Endothelial cell of umbilical vein (primary cell): ENCODE measurements at regions not wholly inside any gene's neighbourhood (a gene's known extent, or its start where the extent isn't known, plus 50 kb on each side); places are given as distances from the start of the nearest gene placed in this dataset.

Source experiments
- BruUV-seq: library from RNA; stranded (reverse); fragments of 400-500 nt; replicated peaks from 2 replicates; lab custom pipeline; 2021; lab: Mats Ljungman, UMichigan
- CTCF ChIA-PET: fragments of 300-600, 350-600 bp; sonication (Branson Sonifier 250); formaldehyde crosslinking; loops from one replicate; lab custom pipeline; 2021; ENCODE audit warnings: antibody characterized with exemption, inconsistent platforms; lab: Charles Lee
- POLR2A ChIA-PET: fragments of 300-600, 350-600 bp; sonication (Branson Sonifier 250); formaldehyde crosslinking; loops from one replicate; lab custom pipeline; 2021; ENCODE audit warnings: antibody characterized with exemption, inconsistent platforms; lab: Charles Lee
- DNase-seq: peaks from one replicate; pipeline ENCODE4 v3.0.0-alpha.2; 2011; ENCODE audit warnings: low read depth, low spot score
- FAIRE-seq: peaks from 2 replicates; lab custom pipeline; 2011; peaks lifted over from hg19 to GRCh38; lab: Jason Lieb, UNC
- H2AFZ ChIP-seq: 2 replicates; pipeline ENCODE4 v1.6.0; 2012; ENCODE audit warnings: low read depth, low read length, control low read depth, inconsistent platforms
- H3K27ac ChIP-seq: 2 replicates; pipeline ENCODE4 v1.5.1; 2011; ENCODE audit warnings: low read depth, mild to moderate bottlenecking, control low read depth, low read length, moderate library complexity; ENCODE audit not compliant: insufficient read depth
- H3K27me3 ChIP-seq, 2 experiments: 2 replicates each; pipeline versions ENCODE4 v1.6.0 to v1.6.1; 2011; ENCODE audit warnings: low read length in 2 of 2, mixed read lengths in 1 of 2; ENCODE audit not compliant: control insufficient read depth in 2 of 2, insufficient read depth in 2 of 2
- H3K36me3 ChIP-seq, 2 experiments: 2 replicates in 1 of 2; 3 replicates in 1 of 2; pipeline ENCODE4 v1.5.1; 2011; ENCODE audit warnings: low read length in 2 of 2, mild to moderate bottlenecking in 1 of 2, moderate library complexity in 1 of 2; ENCODE audit not compliant: control insufficient read depth in 2 of 2, insufficient read depth in 2 of 2; ENCODE audit errors: extremely low read depth in 1 of 2
- H3K4me1 ChIP-seq: 3 replicates; pipeline ENCODE4 v1.5.1; 2011; ENCODE audit warnings: mild to moderate bottlenecking, low read length; ENCODE audit not compliant: control insufficient read depth, insufficient read depth; ENCODE audit errors: extremely low read depth
- H3K4me2 ChIP-seq: 2 replicates; pipeline ENCODE4 v1.6.1; 2011; ENCODE audit warnings: low read length, control low read depth, mixed read lengths; ENCODE audit not compliant: insufficient read depth
- H3K4me3 ChIP-seq, 3 experiments: fragments of 200-600 bp in 1 of 3; sonication (generic), shearing (Covaris generic) in 1 of 3; replicated peaks in 1 of 3; 2 replicates each; pipeline ENCODE4 v1.5.1; 2011 to 2016; ENCODE audit warnings: control low read depth in 3 of 3, low read length in 3 of 3, mild to moderate bottlenecking in 2 of 3, inconsistent platforms in 1 of 3, low read depth in 1 of 3, moderate library complexity in 1 of 3; ENCODE audit not compliant: insufficient read depth in 1 of 3
- H3K79me2 ChIP-seq: 2 replicates; pipeline ENCODE4 v1.6.0; 2012; ENCODE audit warnings: low read length, inconsistent platforms; ENCODE audit not compliant: control insufficient read depth, insufficient read depth
- H3K9ac ChIP-seq: replicated peaks from 2 replicates; pipeline ENCODE3; 2011; ENCODE audit warnings: low read length, control low read depth; ENCODE audit not compliant: insufficient read depth; ENCODE audit errors: extremely low read depth
- H3K9me1 ChIP-seq: replicated peaks from 3 replicates; pipeline ENCODE4 v1.6.0; 2011; ENCODE audit warnings: mild to moderate bottlenecking, low read length; ENCODE audit not compliant: control insufficient read depth, insufficient read depth; ENCODE audit errors: extremely low read depth
- H3K9me3 ChIP-seq: replicated peaks from 2 replicates; pipeline ENCODE4 v1.5.1; 2012; ENCODE audit warnings: low read length, inconsistent platforms; ENCODE audit not compliant: control insufficient read depth, insufficient read depth
- H4K20me1 ChIP-seq: replicated peaks from 2 replicates; pipeline ENCODE3; 2011; ENCODE audit warnings: mild to moderate bottlenecking, low read length; ENCODE audit not compliant: control insufficient read depth, insufficient read depth; ENCODE audit errors: extremely low read depth
- EZH2 ChIP-seq: IDR thresholded peaks from 2 replicates; pipeline ENCODE4 v1.6.1; 2012; ENCODE audit warnings: borderline replicate concordance, low read depth, mild to moderate bottlenecking, moderate library complexity, low read length, inconsistent platforms; ENCODE audit not compliant: severe bottlenecking
- FOS ChIP-seq: IDR thresholded peaks from 2 replicates; pipeline ENCODE4 v1.6.1; 2011; ENCODE audit warnings: mild to moderate bottlenecking, low read length, moderate library complexity, borderline replicate concordance; ENCODE audit not compliant: insufficient read depth
- MAX ChIP-seq: IDR thresholded peaks from 2 replicates; pipeline ENCODE4 v1.6.1; 2011; ENCODE audit not compliant: insufficient read depth, insufficient read length
- MYC ChIP-seq: IDR thresholded peaks from one replicate; pipeline ENCODE4 v1.6.1; 2011; ENCODE audit warnings: mild to moderate bottlenecking, low read depth, low read length
- POLR2AphosphoS5 ChIP-seq: IDR thresholded peaks from 2 replicates; pipeline ENCODE4 v1.6.1; 2012; ENCODE audit warnings: low read depth, mild to moderate bottlenecking, control low read depth, low read length, moderate library complexity; ENCODE audit not compliant: insufficient read depth
- dilution Hi-C: fragments of 300-500 bp; cut with MboI; formaldehyde crosslinking; loops from one replicate; pipeline ENCODE4 v1.15.0; 2019; ENCODE audit warnings: low sequenced_read_pairs; ENCODE audit not compliant: extremely low pct_ligation_motif_present
- intact Hi-C: fragments of 100-400 bp; cut with micrococcal nuclease; formaldehyde crosslinking; loops from one replicate; pipeline ENCODE4 v1.10.0; 2022

GRCh38 chr10:69738071-69738470 is 63.6 kb upstream of the COL13A1 start:
- Histone ChIP-seq H3K9me3 (no peaks in the 10 kb centered on the region), H2AFZ (no peak overlapping the region), H3K9ac (no peak overlapping the region), H3K4me2 (no peak overlapping the region), H3K9me1 (no peaks in the 10 kb centered on the region), H3K79me2 (no peaks in the 10 kb centered on the region), H4K20me1 (no peaks in the 10 kb centered on the region), H3K27me3 (peaks cover 0 to 5% of the 10 kb centered on the region in 2 experiments), H3K4me3 (no peak overlapping the region), H3K36me3 (no peaks in the 10 kb centered on the region), H3K27ac (no peak overlapping the region), H3K4me1 (no peaks in the 10 kb centered on the region)
- ChIA-PET CTCF (interaction anchor here (1.4 kb wide), 1 partner anchor 177 kb away, joined by 3 read pairs; no protein-coding TSS in a partner anchor), POLR2A (no interaction called here)
- dilution Hi-C loops (no loop called here), intact Hi-C loops (no loop called here)
- TF ChIP-seq MAX, result no peak
- no peak for TF ChIP-seq POLR2AphosphoS5
- no peak for TF ChIP-seq FOS
- no peak for TF ChIP-seq MYC
- no TSS peak for BruUV-seq
- FAIRE-seq (no peak), DNase-seq (no peak)

DNA sequence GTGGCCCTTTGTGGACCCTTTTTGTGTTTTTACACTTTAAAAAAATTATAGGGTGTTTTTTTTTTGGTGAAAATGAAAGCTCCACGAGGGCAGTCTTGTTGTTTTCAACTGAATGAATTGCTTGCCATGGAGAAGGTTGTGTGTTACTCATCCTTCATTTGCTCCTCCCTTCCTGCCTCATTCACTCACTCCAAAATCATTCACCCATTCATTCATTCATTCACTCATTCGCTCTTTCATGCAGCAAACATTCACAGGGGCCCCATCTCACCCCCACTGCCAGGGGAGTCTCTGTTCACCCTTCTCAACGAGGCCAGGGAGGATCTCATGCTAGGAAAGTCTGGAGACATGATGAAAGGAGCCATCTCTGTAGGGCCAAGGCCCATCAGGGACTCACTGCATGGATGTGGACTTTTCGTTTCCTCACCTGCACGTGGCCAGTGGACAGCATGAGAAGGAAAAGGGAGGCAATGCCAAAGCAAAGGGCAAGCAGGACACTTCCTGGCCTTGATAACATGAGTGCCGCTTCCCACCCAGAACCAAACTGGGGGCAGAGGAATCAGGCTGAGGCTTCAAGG is 62.8 kb upstream of the COL13A1 start:
- no TSS peak for BruUV-seq
- H3K4me3 ChIP-seq, result no peak overlapping the region
- H3K27me3 ChIP-seq, result peaks cover 0 to 5% of the 10 kb centered on the region in 2 experiments
- H3K9me1 ChIP-seq, result no peaks in the 10 kb centered on the region
- no peaks in the 10 kb centered on the region for H3K36me3 ChIP-seq
- no peaks in the 10 kb centered on the region for H3K9me3 ChIP-seq
- H3K79me2 ChIP-seq, result no peaks in the 10 kb centered on the region
- H3K27ac ChIP-seq, result no peak overlapping the region
- no peak overlapping the region for H3K9ac ChIP-seq
- no peak for FAIRE-seq
- ChIA-PET CTCF (interaction anchor here (0.6 kb wide), 1 partner anchor 48 kb away, joined by 3 read pairs; no protein-coding TSS in a partner anchor), POLR2A (no interaction called here)
- no peak overlapping the region for H3K4me2 ChIP-seq
- dilution Hi-C loops, result no loop called here
- DNase-seq, result no peak
- intact Hi-C loops, result no loop called here
- H3K4me1 ChIP-seq, result no peaks in the 10 kb centered on the region
- TF ChIP-seq POLR2AphosphoS5 (no peak), EZH2 (no peak), FOS (no peak)
- no peaks in the 10 kb centered on the region for H4K20me1 ChIP-seq
- H2AFZ ChIP-seq, result no peak overlapping the region
